Activated CD4-positive, alpha-beta T cell treated with anti-CD3 and anti-CD28 coated beads, Interleukin-2, Interleukin-4, amounts not matched to agents 100 ng/mL and 50 ng/mL, durations not matched to agents 16 hours and 8 hours (primary cell): ENCODE measurements at regions not wholly inside any gene's neighbourhood (a gene's known extent, or its start where the extent isn't known, plus 50 kb on each side); places are given as distances from the start of the nearest gene placed in this dataset.
"Not testable (repeated sequence)": the region's sequence is repeated elsewhere in the genome, so short reads cannot be mapped to it uniquely, and the experiment has no call there.

Experiments
- DNase-seq: peaks from one replicate; pipeline ENCODE4 v3.0.0-alpha.2; 2020; ENCODE audit warnings: low spot score

GRCh38 chr5:124022966-124023365 lies 511.0 kb downstream of the CSNK1G3 start:
- DNase-seq, result no peak

GRCh38 chr5:124021776-124022175 lies 509.8 kb downstream of the CSNK1G3 start:
- no peak for DNase-seq

- DNase-seq, result no peak
Observed at GRCh38 chr5:124021066-124021641, 509.2 kb downstream of the CSNK1G3 start.

DNA sequence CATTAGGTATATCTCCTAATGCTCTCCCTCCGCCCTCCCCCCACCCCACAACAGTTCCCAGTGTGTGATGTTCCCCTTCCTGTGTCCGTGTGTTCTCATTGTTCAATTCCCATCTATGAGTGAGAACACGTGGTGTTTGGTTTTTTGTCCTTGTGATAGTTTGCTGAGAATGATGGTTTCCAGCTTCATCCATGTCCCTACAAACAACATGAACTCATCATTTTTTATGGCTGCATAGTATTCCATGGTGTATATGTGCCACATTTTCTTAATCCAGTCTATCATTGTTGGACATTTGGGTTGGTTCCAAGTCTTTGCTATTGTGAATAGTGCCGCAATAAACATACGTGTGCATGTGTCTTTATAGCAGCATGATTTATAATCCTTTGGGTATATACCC lies 505.3 kb downstream of the CSNK1G3 start:
- not testable (repeated sequence) for DNase-seq

- no peak for DNase-seq
Observed at GRCh38 chr5:124007675-124008398, 495.9 kb downstream of the CSNK1G3 start.

GRCh38 chr5:124001036-124001615 lies 489.1 kb downstream of the CSNK1G3 start:
- no peak for DNase-seq

- no peak for DNase-seq
Observed at GRCh38 chr5:124000538-124000937, 488.6 kb downstream of the CSNK1G3 start.

DNA sequence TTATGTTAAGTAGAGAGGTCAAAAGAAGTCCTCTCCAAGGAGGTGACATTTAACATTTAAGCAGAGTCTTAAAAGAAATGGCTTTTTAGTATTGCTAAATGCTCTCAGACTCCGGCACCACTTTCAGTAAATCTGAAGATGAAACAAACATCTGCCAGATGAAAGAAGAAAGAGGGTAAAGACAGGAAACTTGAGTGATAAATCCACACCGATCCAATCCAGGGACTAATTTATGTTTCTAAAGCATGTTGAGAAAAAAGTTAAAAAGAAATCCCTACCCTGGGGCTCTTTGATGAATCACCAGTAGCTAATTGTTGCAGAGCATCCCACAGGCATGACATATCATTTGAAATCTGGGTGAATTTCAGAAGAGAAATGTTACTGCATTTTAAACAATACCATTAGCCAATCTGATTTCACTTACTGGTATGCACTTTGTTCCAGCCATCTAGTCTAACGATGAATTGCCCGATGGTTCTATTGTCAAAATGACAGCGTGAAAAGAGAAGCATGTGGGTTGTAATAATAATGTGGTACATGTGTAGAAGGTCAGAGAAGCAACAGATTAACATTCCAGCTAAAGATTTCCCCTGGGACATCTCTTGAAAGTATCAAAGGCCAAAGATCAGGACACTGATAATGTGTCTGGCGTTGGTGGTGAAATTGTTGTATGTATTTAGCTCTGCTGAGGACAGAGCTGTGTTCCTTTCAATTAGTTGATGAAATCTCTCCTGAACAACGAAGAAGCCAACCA lies 485.7 kb downstream of the CSNK1G3 start:
- no peak for DNase-seq

DNA sequence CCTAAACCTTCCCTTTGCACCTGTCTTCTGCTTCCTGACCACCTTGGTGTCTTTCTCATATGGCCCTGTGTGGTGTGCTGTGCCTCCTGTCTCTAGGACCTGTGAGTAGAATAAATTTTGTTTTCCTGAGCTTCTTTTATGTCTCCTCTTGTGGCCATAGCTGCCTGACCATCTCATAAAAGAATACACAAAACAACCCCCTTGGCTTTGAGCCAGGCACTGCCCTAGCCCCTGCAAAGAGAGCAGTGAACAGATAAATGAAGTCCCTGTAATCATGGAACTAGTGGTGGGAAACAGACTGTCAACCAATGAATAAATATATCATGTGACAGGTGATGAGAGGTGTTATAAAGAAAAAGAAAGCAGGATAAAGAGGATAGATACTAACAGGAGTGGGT lies 485.1 kb downstream of the CSNK1G3 start:
- no peak for DNase-seq

DNA sequence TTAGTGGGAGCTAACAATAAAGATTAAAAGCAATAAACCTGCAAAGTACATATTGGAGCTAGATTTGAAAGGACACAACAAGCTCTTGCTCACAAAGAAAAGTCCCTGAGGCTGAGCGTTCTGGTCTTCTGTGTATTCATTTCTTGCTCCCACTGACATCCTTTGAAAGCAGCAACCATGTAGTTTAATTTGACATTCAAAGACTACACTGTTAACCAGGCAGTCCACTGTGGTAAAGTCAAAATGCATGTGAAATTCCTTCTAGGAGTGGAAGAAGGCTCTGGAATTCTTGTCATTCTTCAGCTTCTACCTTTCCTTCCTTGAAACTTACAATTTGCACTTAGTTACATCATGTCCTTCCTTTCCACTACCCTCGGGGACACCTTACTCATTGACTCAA lies 480.7 kb downstream of the CSNK1G3 start:
- DNase-seq, result no peak

- no peak for DNase-seq
Observed at GRCh38 chr5:123987956-123988355, 476.0 kb downstream of the CSNK1G3 start.

- no peak for DNase-seq
Observed at GRCh38 chr5:123976379-123977033, 464.5 kb downstream of the CSNK1G3 start.

GRCh38 chr5:123975521-123975920 lies 463.5 kb downstream of the CSNK1G3 start:
- DNase-seq, result not testable (repeated sequence)

DNA sequence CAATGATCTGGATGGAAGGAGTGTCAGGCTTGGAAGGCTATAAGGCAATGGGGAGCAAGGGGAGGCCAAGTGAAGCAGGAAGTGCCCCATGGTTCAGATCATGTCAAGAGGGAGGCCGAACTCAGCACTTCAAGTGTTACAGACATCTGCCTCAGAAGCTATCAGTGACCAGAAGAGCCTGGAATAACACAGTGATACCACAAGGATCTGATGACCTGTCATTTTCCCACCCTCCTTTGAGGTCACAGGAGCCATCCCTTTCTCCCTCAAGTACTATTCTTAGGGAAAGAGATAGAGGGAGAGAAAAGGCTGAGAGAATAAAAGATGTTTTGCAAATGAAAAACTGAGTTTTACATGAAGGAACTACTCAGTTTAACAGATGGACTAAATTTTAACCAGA lies 454.8 kb downstream of the CSNK1G3 start:
- no peak for DNase-seq

GRCh38 chr5:123965626-123966025 lies 453.6 kb downstream of the CSNK1G3 start:
- DNase-seq, result no peak

DNA sequence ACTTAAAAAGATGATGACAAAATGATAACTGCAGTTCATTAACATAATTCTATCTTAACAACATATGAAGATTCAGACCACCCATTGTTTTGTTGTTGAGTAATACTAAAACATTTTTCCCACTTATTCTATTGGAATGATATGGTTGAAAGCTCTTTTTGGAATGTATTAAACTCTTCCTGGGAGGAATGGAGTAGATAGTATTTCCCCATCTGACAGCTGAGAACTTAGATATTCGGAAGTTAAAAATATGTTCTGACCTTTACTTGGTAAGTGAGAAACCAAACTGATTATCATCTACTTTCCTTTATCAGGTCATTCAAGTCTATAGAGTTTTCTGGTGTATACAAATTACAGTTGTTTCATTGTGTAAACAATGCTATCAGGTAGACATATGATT lies 452.9 kb downstream of the CSNK1G3 start:
- no peak for DNase-seq

GRCh38 chr5:123960526-123960925 lies 448.5 kb downstream of the CSNK1G3 start:
- DNase-seq, result no peak

DNA sequence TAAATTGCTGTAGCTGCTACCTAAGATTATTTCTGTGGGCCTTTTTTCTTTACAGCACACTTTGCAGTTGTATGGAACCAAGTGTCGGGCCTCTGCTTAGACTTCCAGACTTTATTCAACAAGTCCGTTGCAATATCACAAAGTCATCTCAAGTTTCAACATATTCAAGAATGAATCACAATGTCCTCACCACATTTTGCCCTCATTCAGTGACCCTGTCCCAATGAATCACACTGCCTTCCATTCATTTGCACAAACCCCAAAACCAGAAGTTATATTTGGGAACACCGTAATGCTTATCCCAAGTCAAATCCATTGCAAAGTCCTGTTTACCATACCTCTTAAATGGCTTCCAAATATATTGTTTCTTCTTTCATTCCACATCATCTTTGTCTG lies 439.6 kb downstream of the CSNK1G3 start:
- DNase-seq, result no peak

DNA sequence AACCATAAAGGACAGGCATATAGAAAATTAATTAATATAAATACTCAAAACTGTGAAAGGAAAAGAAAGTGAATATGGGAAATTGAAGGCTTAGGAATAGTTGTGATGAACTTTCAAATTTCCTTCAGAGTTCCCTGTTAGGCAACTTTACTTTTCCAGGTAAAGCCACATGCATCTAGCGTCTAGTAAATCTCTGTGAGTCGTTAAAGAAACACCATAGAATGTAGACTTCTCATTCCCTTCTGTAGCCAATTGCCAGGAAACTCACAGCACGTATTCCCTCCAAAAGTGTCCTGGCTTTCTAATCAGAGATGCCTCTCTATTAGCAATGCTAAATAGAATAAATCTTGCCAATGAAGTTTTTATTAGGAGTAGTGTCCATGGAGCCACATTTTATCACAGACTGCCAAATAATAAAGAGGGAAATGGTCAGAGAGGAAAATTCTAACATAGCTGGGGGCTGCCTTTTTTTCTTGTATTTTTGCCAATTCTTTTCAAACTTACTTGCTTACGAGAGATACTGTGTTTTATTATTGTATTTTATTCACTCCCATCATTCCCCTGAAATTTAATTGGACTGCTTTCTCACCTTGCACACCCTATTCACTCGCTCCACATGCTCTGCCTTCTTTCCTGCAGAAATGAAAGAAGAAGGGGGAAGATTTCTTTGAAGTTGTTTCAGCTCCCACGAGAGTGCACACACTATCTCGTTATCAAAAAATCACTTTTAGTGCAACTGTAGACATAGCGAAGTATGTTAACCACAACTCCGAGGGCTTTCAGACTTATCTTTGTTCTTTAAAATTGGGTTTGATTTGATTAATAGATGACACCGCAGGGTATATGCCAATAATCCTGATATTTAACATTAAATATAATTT lies 439.0 kb downstream of the CSNK1G3 start:
- no peak for DNase-seq

DNA sequence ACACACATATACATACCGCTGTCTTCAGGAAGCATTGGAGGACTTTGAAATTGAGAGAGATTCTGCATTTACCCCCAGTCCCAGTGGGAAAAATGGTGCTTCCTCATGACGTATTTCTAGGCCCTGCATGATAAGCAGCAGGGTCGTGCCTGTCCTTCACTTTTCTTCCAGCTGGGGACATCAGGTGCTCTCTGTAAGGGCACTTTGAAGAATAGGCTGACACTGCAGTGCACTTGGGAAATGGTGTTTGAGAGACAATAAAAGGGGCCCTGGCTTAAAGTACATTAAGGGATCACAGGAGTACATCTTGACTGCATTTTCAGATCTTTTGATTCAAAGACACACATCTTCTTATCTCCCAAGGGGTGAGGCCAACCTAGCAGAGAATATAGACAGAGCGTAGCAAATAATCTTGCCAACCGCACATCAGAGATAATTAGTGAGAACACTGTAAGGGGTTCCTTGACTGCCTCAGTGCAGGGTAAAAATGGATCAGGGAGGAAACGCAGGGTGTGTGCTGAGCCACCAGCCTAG lies 437.9 kb downstream of the CSNK1G3 start:
- DNase-seq, result no peak
